Thyroid gland (tissue), 4 donors: ENCODE measurements at regions not wholly inside any gene's neighbourhood (a gene's known extent, or its start where the extent isn't known, plus 50 kb on each side); places are given as distances from the start of the nearest gene placed in this dataset.
A peak's percentile ranks its signal among the peaks of the same experiment; 100 is the strongest.

Experiments used
- DNase-seq, 2 donors: peaks; one replicate each; pipeline ENCODE4 v3.0.0-alpha.2; 2019
- H3K27ac ChIP-seq, 3 donors: fragments of 200-600 bp; sonication (generic); 1 replicate in 2 of 3; 2 replicates in 1 of 3; pipeline ENCODE4 v1.5.1; 2016 to 2019; ENCODE audit warnings: mild to moderate bottlenecking in 1 of 3, moderate library complexity in 1 of 3
- H3K27me3 ChIP-seq: fragments of 200-600 bp; sonication (generic); one replicate; pipeline ENCODE4 v1.5.1; 2019
- H3K36me3 ChIP-seq, 2 donors: fragments of 200-600 bp; sonication (generic); one replicate each; pipeline ENCODE4 v1.5.1; 2016 to 2019
- H3K4me1 ChIP-seq, 2 donors: fragments of 200-600 bp; sonication (generic); one replicate each; pipeline ENCODE4 v1.5.1; 2017 to 2019
- H3K4me3 ChIP-seq, 3 donors: fragments of 200-600 bp; sonication (generic); replicated peaks in 1 of 3; 1 replicate in 2 of 3; 2 replicates in 1 of 3; pipeline ENCODE4 v1.5.1; 2016; ENCODE audit warnings: mild to moderate bottlenecking in 1 of 3
- H3K9me3 ChIP-seq: fragments of 200-600 bp; sonication (generic); one replicate; pipeline ENCODE4 v1.5.1; 2017
- CTCF ChIP-seq, 6 experiments: fragments of 200-600 bp in 3 of 6; fragments of 450-650 bp in 3 of 6; sonication (generic) in 3 of 6; IDR thresholded peaks; one replicate each; pipeline ENCODE4 v1.5.1; 2016 to 2019; ENCODE audit warnings: antibody characterized with exemption in 6 of 6, mild to moderate bottlenecking in 2 of 6, inconsistent platforms in 1 of 6, moderate library complexity in 1 of 6
- POLR2A ChIP-seq, 2 donors: fragments of 450-650 bp; IDR thresholded peaks; one replicate each; pipeline ENCODE4 v1.6.1; 2017; ENCODE audit warnings: antibody characterized with exemption in 2 of 2, mild to moderate bottlenecking in 2 of 2, moderate library complexity in 1 of 2
- WGBS, 2 donors: methylation state at CpG; one replicate each; pipeline ENCODE4 v1.1.5; 2017; 5-methylcytosine and 5-hydroxymethylcytosine counted together
- intact Hi-C: fragments of 100-400 bp; cut with DNase I; formaldehyde crosslinking; loops from one replicate; pipeline ENCODE4 v1.15.1; 2023

- Histone ChIP-seq H3K36me3 (no peaks in the 10 kb centered on the region), H3K9me3 (no peaks in the 10 kb centered on the region), H3K27me3 (no peaks in the 10 kb centered on the region), H3K4me1 (no peaks in the 10 kb centered on the region), H3K27ac (no peak overlapping the region), H3K4me3 (no peak overlapping the region)
- 54 to 59% methylated on average over 3 of the region's 3 CpGs for WGBS, 2 donors
- no peak for DNase-seq
- intact Hi-C loops = no loop called here
- no peak for TF ChIP-seq POLR2A (IDR thresholded peaks at IDR 0.05)
- no peak for TF ChIP-seq CTCF (IDR thresholded peaks at IDR 0.05)
Observed at GRCh38 chr4:54433686-54434085, 204.6 kb downstream of the PDGFRA start.

- TF ChIP-seq POLR2A (IDR thresholded peaks at IDR 0.05) = no peak
- H3K36me3 ChIP-seq = no peaks in the 10 kb centered on the region
- no peaks in the 10 kb centered on the region for H3K4me1 ChIP-seq
- intact Hi-C loops = loop anchor here (10.0 kb wide), 1 partner anchor 105 kb away; no protein-coding TSS in a partner anchor
- peak overlapping the region in 1 of 3 donors; percentile 14 for H3K27ac ChIP-seq
- H3K4me3 ChIP-seq = no peak overlapping the region
- H3K9me3 ChIP-seq = no peaks in the 10 kb centered on the region
- 55% methylated on average over 6 of the region's 6 CpGs for WGBS, 2 donors
- no peaks in the 10 kb centered on the region for H3K27me3 ChIP-seq
- peak in 1 of 2 donors; percentile 5 for DNase-seq
Observed at GRCh38 chr4:54439831-54440243, 210.7 kb downstream of the PDGFRA start.

- 33 to 34% methylated on average over 7 of the region's 7 CpGs for WGBS, 2 donors
- Histone ChIP-seq H3K27ac (no peak overlapping the region), H3K4me1 (no peaks in the 10 kb centered on the region), H3K9me3 (no peaks in the 10 kb centered on the region), H3K36me3 (no peaks in the 10 kb centered on the region), H3K27me3 (no peaks in the 10 kb centered on the region), H3K4me3 (no peak overlapping the region)
- intact Hi-C loops = loop anchor here (10.0 kb wide), 1 partner anchor 106 kb away; no protein-coding TSS in a partner anchor
- TF ChIP-seq CTCF (IDR thresholded peaks at IDR 0.05) (peak in 2 of 6 experiments; percentile 31 to 51), POLR2A (IDR thresholded peaks at IDR 0.05) (no peak)
- DNase-seq = no peak
Observed at GRCh38 chr4:54440394-54441136, 211.5 kb downstream of the PDGFRA start.

- H3K9me3 ChIP-seq = no peaks in the 10 kb centered on the region
Observed at GRCh38 chr4:54445866-54446265, 211.9 kb upstream of the KIT start.

GRCh38 chr4:54446581-54446980 is 211.2 kb upstream of the KIT start:
- no peaks in the 10 kb centered on the region for H3K4me1 ChIP-seq
- WGBS, 2 donors = 66 to 72% methylated on average over 1 of the region's 1 CpG
- H3K4me3 ChIP-seq = no peak overlapping the region
- no peak for DNase-seq
- no peak overlapping the region for H3K27ac ChIP-seq
- no peaks in the 10 kb centered on the region for H3K9me3 ChIP-seq
- TF ChIP-seq POLR2A (IDR thresholded peaks at IDR 0.05) (no peak), CTCF (IDR thresholded peaks at IDR 0.05) (no peak)
- intact Hi-C loops = loop anchor here (10.0 kb wide), 1 partner anchor 112 kb away; no protein-coding TSS in a partner anchor
- no peaks in the 10 kb centered on the region for H3K36me3 ChIP-seq
- no peaks in the 10 kb centered on the region for H3K27me3 ChIP-seq

More at GRCh38 chr4:54445866-54446265, 211.9 kb upstream of the KIT start:
- DNase-seq = no peak
- TF ChIP-seq CTCF (IDR thresholded peaks at IDR 0.05) (no peak), POLR2A (IDR thresholded peaks at IDR 0.05) (no peak)
- Histone ChIP-seq H3K27me3 (no peaks in the 10 kb centered on the region), H3K27ac (no peak overlapping the region), H3K4me3 (no peak overlapping the region), H3K36me3 (no peaks in the 10 kb centered on the region), H3K4me1 (no peaks in the 10 kb centered on the region)
- intact Hi-C loops = loop anchor here (10.0 kb wide), 1 partner anchor 111 kb away; no protein-coding TSS in a partner anchor
